Left ventricle myocardium superior (tissue), 1 donor: ENCODE measurements at regions not wholly inside any gene's neighbourhood (a gene's known extent, or its start where the extent isn't known, plus 50 kb on each side); places are given as distances from the start of the nearest gene placed in this dataset.

Experiments used
- ATAC-seq: fragments of 200-7000 bp; cut with Tn5 transposase; one replicate; pipeline ENCODE4 v1.9.1; 2020; ENCODE audit warnings: mild to moderate bottlenecking, moderate library complexity
- DNase-seq: peaks from one replicate; pipeline ENCODE4 v3.0.0-alpha.2; 2020
- intact Hi-C: fragments of 100-400 bp; cut with micrococcal nuclease; formaldehyde crosslinking; loops from one replicate; pipeline ENCODE4 v1.11.0; 2022
- donor health status: DM: no; HTN: yes; CAD: no; lungs with severe emphysema.

GRCh38 chr12:108462686-108463085, 52.4 kb upstream of the FICD start:
- ATAC-seq (no peak), DNase-seq (no peak)
- intact Hi-C loops: no loop called here

- DNase-seq: no peak
- intact Hi-C loops: no loop called here
- no peak for ATAC-seq
Observed at GRCh38 chr12:108461058-108461660, 53.9 kb upstream of the FICD start.

GRCh38 chr12:108459149-108459548, 55.9 kb upstream of the FICD start:
- ATAC-seq: no peak
- intact Hi-C loops: no loop called here
- DNase-seq: no peak

- intact Hi-C loops: no loop called here
- ATAC-seq (peak; percentile 35), DNase-seq (no peak)
Observed at GRCh38 chr12:108457734-108458361, 57.2 kb upstream of the FICD start.

GRCh38 chr12:108457006-108457733, 57.9 kb upstream of the FICD start:
- peak; percentile 86 for ATAC-seq
- no peak for DNase-seq
- intact Hi-C loops: no loop called here

- intact Hi-C loops: no loop called here
- no peak for DNase-seq
- ATAC-seq: no peak
Observed at GRCh38 chr12:108455706-108456105, 59.4 kb upstream of the FICD start.

GRCh38 chr12:108454539-108455139, 60.4 kb upstream of the FICD start:
- no peak for DNase-seq
- ATAC-seq: no peak
- intact Hi-C loops: no loop called here

- intact Hi-C loops: no loop called here
- ATAC-seq (no peak), DNase-seq (no peak)
Observed at GRCh38 chr12:108449478-108449877, 65.6 kb upstream of the FICD start.

GRCh38 chr12:108448246-108448645, 66.8 kb upstream of the FICD start:
- ATAC-seq: no peak
- no peak for DNase-seq
- intact Hi-C loops: no loop called here

GRCh38 chr12:108447168-108447832, 67.8 kb upstream of the FICD start:
- intact Hi-C loops: no loop called here
- no peak for DNase-seq
- peak; percentile 54 for ATAC-seq

- ATAC-seq: peak; percentile 79
- peak; percentile 62 for DNase-seq
- intact Hi-C loops: no loop called here
Observed at GRCh38 chr12:108446766-108447165, 68.3 kb upstream of the FICD start.

- ATAC-seq (no peak), DNase-seq (no peak)
- intact Hi-C loops: no loop called here
Observed at GRCh38 chr12:108442910-108443309, 72.2 kb upstream of the FICD start.

- DNase-seq: no peak
- ATAC-seq: peak; percentile 12
- intact Hi-C loops: no loop called here
Observed at GRCh38 chr12:108442067-108442466, 73.0 kb upstream of the FICD start.

GRCh38 chr12:108441549-108441948, 73.5 kb upstream of the FICD start:
- DNase-seq (no peak), ATAC-seq (no peak)
- intact Hi-C loops: no loop called here

- ATAC-seq (no peak), DNase-seq (no peak)
- intact Hi-C loops: no loop called here
Observed at GRCh38 chr12:108440736-108441135, 74.3 kb upstream of the FICD start.

- no peak for DNase-seq
- intact Hi-C loops: no loop called here
- ATAC-seq: no peak
Observed at GRCh38 chr12:108438667-108439066, 76.4 kb upstream of the FICD start.

GRCh38 chr12:108432423-108433121, 82.5 kb upstream of the FICD start:
- DNase-seq (no peak), ATAC-seq (no peak)
- intact Hi-C loops: no loop called here

- ATAC-seq (no peak), DNase-seq (no peak)
- intact Hi-C loops: no loop called here
Observed at GRCh38 chr12:108430926-108431325, 84.2 kb upstream of the FICD start.

GRCh38 chr12:108430245-108430644, 84.8 kb upstream of the FICD start:
- intact Hi-C loops: no loop called here
- ATAC-seq (no peak), DNase-seq (no peak)
